T-helper 2 cell (primary cell): ENCODE measurements at regions not wholly inside any gene's neighbourhood (a gene's known extent, or its start where the extent isn't known, plus 50 kb on each side); places are given as distances from the start of the nearest gene placed in this dataset.
"Not testable (repeated sequence)": the region's sequence is repeated elsewhere in the genome, so short reads cannot be mapped to it uniquely, and the experiment has no call there.

Experiments used
- DNase-seq, 5 experiments: peaks; one replicate each; pipeline versions ENCODE4 v3.0.0 to v3.0.0-alpha.2; 2012 to 2022

DNA sequence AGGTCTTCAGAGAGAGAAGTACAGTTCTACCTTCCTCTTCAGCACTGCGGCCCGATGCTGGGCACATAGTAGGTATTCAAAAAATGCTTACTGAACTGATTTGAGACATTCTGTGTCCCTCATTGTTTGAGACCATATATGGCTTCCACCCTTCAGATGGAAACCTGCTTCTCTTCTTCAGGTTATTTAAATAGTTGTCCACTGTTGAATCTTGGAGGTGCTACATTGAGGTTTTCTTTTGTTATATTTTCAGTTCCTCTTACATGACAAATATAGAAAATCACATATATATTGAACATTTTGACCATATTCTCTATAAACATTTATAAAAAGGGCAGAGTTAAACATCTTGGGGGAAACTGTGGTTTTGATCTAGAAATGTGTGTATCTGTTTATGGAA is 200.2 kb upstream of the LRRC3B start:
- no peak for DNase-seq

DNA sequence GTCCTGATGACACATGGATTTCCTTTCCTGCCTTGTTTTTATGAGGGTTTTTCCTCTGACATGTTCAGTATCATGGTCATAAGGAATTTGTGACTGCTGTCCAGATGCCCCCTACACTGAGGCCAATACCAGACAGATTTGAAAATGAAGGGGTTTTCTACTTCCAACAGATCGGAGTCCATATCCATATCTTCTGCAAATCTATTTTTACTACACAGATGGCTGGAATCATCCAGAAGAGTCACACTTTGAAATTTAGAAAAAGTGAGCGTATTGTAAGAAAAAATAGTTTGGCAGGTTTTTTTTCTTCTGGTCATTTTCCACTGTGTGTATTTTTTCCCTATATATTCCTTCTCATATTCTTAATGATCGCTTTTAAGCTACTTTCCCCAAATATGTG is 197.5 kb upstream of the LRRC3B start:
- no peak for DNase-seq

DNA sequence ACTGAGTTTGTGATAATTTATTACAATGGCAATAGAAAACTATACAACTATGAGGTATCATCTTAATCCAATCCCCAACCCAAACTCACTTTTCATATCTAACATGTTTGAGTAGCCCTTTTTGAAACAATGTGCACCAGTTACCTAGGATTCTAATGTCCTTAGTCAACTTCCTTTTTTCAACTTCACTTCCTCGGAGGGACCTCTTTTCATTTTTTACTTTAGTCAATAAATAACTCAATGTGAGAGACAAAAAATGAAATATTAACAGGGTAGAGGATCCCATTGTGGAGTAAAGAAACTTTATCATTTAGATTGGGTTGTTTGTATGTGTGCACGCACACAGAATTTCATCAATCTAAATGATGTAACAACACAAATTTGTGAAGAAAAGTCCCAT is 193.6 kb upstream of the LRRC3B start:
- no peak for DNase-seq

DNA sequence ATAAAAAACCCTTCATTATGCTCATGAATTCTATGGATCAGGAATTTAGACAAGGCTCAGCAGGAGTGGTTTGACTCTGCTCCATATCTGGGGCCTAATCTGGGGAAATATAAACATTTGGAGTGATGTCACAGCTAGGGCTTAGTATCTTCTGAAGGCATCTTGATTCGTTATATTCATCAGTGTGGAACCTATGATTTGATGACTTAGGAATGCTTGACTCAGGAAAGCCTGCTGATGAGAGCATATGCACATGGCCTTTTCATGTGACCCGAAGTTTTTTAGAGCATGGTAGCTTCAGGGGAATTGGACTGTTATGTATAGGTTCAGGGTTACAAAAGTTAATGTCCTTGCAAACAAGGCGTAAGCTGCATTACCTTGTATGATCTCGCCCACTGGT is 184.9 kb upstream of the LRRC3B start:
- no peak for DNase-seq

DNA sequence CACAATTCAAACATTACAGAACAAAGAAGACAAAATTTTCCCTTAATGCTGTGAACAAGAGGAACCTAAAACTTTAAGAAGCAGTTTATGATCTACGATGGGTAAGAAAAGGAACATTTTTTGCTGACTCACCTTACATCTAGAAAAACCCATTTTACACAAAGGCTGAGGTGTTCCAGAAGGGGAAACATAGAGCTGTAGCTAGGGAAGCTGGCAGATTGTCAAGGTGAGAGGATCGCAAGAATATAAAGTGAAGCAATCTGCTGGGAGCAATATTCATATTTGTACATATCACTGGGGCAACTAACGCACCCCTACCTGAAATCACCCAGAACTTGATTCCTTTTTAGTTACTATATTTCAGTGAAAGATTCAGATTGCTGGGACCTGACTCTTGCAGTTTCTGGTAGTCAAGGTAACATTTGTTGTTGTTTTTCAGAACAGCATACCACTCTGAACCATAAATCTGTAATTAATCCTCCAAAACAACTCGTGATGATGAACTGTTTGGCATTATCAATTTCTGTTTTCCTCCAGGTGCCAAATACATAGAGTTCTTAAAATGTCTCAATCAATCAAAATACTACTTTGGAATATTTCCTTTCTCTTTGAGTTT is 184.1 kb upstream of the LRRC3B start:
- DNase-seq = no peak

DNA sequence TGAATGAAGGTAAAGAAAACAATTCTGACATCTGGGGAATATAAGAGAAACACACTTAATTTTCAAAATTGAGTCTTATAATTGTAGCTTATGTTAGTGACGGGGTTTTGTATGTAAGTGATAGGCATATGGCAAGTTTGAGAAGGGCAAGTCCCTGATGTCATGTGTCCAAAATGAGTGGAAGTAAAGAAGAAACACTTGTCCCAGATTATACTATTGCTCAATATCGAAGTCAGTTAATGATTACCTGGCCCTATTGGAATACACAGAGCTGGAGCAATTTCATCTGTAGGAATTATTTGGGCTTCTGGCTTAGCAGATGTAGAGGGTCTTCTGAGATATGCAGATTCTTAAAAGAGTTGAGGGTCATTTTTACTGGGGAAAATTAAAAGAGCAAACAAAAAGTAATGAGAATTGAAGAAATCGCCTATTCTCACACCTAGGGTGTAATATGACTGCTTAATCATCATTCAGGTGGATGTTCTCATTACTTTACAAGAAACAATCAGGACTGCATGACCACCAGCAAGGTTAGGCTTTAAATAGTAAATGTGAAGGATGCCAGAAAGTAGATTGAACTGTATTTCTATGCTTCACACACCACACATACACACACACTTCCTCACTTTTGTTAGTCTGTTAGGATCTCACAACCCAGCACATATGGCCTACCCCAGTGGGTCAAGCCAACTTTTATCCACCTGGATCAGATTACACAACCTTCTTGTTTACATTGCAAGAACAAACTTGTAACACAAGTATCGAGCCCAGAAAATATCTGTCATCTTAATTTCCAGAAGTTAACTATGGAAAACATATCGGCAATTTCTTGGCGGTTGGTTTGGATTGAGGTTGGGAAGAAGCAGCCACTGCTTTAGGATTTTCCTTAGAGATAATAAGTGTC is 183.3 kb upstream of the LRRC3B start:
- DNase-seq = no peak

DNA sequence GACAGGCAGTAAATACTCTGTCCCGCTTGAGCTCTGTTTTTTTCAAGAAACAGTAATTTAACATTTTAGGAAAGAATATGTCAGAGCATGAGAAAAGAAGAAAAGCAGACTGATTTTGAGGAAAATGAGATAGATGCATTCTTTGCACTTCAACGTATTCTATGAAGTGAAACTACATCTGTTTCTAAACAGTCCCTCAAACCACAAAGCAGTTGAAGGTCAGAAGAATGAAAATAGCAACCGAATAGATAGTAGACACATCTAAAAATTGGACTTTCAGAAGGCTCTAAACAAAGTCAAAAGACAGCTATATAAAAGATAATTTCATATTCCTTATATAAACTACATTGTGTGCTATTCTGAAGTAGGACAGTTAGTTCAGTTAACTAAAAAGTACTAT is 172.6 kb upstream of the LRRC3B start:
- DNase-seq = no peak

DNA sequence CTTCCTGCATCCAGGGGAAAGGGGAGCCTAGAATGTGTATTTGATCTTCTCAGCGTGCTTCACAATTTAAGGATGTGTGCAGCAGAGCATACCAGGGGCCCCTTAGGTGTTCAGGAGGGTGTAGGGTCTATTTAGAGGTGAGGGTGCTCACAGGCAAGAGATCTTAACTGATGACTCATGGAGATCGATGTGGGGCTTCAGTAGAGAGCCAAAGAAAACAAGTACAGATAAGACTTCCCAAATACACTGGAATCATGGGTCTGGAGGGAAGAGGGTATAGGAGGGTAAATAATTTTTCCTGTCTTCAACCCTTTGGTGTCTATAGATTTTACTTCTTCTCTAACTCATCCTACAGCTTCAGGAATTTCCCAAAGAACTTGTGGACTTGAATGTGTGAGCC is 170.2 kb upstream of the LRRC3B start:
- no peak for DNase-seq

DNA sequence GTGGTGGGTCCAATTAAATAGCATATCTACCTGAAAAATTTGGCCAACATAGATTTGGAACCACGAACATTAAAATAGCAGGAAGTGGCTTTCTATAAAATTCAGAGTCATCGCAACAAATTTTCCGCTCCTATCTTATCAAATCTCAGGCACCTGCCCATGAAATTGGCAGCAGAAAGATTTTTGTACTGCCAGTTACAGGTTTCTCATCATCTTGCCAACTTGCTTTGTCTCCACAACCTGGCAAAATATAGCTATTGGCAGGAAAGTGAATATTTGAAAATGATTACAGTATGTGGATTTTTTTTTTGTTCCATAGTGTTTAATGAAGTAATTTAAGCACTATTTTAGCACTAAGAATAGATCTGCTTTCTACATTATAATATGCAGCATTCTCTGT is 161.6 kb upstream of the LRRC3B start:
- DNase-seq = no peak

DNA sequence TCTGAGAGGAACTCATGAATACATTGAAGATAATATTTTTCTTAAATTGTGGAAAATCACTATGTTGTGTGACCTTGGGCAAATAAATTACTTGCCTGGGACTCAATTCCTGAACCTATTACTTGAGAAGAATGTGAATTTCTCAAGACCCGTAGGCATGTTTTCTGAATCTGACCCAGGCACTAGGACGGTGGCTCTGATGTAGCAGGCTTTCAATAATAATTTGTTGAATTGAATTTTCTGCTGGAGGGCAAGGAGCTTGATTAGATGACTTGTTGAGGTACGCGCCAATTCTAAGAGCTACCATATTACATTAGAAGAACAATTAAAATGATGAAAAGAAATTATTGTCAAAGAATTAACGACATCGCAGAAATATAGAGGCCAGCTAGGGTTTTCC is 150.2 kb upstream of the LRRC3B start:
- no peak for DNase-seq

DNA sequence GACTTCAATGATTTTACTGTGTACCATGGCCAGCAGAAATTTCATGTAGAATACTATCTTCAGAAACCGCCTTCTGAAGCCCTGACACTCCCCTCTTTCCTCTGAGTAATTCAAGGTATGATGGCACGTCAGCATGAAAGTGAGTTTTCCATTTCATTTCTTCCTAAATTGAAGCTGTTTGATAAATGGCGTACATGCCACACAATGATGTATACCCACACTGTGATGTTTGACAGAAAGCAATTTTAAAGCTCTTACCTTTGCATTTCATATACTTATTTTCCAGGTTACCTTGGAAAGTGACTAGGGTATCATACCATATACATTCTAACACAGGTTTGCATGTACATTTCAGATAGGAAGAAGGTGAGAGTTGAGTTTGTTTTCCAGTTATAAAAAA is 147.9 kb upstream of the LRRC3B start:
- DNase-seq = no peak

DNA sequence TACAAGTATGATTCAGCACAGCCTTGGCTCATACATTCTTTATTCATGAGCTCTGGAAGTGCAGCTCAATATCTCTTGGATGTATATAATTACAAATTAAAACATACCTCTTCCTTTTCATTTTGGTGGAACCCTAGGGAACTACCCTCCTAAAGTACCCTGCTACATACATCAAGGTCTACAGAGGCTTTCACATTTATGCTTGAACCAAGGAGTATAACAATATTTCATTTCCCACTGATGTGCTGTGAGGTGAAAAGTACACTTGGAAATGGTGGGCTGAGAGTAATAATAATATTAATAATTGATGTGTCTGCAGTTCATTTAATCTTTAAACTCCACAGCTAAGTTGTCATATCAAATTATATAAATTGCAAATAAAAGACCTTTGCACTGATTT is 142.2 kb upstream of the LRRC3B start:
- no peak for DNase-seq

DNA sequence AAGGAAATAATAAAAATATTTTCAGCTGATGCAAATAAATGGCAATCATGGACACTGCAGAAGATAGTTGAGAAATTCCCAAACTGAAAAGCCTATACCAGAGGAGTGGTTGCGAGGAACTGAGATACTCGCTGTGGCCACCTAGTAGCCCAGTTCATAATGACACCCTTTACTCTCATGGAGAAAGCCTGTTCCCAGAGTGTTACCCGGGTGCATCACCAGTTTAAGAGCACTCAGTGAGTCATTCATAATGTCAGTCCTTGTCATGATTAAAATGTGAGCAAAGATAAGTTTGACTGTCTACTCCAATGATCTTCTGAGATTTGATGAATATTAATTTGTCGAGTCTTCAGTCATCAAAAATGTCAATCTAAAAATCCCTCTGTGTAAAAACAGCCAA is 138.4 kb upstream of the LRRC3B start:
- no peak for DNase-seq

DNA sequence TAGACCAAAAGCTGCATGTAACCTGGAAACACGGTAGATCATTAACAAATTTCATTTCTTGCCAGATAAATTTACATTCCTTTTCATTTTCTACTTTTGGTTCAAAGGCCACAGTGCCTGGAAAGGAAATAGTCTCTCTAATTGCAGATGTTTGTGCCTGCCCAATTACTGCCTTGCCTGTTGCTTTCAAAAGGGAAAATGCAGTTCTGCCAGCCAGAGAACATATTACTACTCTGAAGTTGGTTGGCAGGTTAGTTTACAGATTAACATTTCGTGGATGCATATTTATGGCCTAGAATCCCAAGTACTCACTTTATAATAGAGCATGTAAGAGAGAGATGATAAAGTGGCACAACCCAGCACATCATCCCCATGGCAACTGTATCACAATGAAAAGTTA is 124.3 kb upstream of the LRRC3B start:
- DNase-seq = no peak

DNA sequence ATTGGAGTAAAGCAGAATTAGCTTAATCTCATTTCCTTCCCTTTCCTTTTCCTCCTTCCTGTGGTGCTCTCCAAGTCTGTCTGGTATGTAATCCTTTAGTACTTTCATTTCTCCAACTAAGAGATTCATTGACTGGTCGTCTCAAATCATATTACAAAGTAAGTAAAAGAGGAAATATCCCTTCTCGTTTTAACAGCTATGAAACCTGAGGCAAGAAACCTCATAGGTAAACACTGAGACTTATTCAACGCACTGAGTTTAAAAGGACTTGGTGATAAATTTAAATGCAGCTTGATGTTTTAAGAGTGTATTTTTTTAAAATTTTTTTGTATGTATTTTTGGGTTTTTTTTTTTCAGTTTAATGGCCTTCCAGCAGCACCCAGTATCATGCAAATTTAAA is 117.2 kb upstream of the LRRC3B start:
- no peak for DNase-seq

DNA sequence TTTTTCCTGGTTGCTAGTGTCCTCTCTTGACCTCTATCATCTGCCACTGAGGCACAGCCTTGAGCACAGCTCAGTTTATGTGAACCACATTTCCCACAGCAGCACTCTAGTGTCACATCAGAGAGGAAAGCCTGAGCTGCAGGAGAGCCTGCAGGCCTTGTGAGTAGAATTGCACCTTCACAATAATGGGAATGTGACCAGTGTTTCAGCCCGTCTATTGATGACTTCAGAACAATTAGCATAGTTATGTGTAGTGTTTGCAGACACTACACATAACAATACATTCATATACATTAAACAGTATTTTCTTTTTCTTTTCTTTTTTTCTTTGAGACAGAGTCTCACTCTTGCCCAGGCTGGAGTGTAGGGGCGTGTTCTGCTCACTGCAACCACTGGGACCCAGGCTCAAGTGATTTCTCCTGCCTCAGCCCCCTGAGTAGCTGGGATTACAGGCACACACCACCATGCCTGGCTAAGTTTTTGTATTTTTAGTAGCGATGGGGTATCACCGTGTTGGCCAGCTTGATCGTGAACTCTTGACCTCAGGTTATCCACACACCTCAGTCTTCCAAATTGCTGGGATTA is 108.0 kb upstream of the LRRC3B start:
- DNase-seq = not testable (repeated sequence)

DNA sequence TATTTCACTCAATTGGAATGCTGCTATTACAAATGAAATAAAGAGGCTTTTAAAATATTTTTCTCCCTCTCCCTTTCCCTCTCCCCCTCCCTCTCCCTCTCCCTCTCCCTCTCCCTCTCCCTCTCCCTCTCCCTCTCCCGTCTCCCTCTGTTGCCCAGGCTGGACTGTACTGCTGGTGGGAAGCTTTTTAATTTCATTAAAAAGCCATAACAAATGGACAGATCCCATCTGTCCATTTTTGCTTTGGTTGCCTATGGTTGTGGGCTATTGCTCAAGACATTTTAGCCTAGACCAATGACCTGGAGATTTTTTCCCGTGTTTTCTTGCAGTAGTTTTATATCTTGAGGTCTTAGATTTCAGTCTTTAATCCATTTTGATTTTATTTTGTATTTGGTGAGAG is 107.2 kb upstream of the LRRC3B start:
- no peak for DNase-seq

DNA sequence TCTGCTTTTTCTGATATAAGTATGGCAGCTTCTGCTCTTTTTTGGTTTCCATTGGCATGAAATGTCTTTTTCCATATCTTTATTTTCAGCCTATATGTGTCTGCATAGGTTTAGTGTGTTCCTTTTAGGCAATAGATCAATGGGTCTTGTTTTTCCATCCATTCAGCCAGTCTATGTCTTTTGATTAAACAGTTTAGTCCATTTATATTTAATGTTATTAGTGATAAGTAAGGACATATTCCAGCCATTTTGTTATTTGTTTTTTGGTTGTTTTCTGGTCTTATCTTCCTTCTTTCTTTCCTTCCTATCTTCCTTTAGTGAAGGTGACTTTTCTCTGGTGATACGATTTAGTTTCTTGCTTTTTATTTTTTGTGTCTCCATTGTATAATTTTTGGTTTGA is 101.3 kb upstream of the LRRC3B start:
- no peak for DNase-seq

DNA sequence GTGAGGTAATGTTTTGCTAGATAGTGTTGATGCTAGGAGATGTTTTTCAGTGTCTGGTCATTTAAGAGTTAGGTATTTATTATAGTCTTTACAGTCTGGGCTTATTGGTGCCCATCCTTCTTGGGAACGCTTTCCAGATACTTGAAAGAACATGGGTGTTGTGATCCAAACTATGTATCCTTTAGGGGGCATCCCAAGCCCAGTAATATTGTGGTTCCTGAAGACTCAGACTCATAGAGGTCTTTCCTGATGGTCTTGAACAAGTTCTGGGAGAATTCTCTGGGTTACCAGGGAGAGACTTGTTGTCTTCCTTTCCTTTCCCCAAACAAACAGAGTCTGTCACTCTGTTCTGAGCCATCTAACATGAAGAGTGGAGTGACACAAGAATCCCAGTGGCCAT is 99.7 kb upstream of the LRRC3B start:
- no peak for DNase-seq

DNA sequence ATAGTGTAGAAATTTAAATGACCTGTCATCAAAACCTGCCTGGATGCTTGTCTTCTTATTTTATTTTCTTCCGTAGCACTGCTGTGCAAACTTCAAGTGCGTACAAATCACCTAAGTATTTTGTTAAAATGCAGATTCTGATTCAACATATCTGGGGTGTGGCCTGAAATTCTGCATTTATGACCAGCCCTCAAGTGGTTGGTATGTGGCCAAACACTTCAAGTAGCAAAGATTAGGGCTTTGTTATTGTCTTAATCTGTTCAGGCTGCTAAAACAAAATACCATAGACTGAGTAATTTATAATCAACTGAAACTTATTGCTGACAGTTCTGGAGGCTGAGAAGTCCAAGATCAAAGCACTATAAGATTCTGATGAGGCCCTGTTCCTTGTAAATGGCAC is 97.6 kb upstream of the LRRC3B start:
- no peak for DNase-seq

DNA sequence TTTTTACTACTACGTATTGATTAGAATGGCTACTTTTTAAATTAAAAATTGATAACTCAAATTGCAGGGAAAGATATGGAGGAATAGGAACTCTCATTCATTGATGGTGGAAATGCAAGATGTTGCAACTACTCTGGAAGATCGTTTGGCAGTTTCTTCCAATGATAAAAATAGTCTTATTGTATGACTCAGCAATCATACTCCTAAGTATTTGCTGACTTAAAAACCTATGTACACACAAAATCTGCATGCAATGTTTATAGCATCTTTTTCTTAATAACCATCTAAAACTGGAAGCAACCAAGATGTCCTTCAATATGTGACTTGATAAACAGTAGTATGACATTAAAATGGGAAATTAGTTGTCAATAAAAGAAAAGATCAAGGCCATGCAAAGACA is 87.4 kb upstream of the LRRC3B start:
- no peak for DNase-seq

DNA sequence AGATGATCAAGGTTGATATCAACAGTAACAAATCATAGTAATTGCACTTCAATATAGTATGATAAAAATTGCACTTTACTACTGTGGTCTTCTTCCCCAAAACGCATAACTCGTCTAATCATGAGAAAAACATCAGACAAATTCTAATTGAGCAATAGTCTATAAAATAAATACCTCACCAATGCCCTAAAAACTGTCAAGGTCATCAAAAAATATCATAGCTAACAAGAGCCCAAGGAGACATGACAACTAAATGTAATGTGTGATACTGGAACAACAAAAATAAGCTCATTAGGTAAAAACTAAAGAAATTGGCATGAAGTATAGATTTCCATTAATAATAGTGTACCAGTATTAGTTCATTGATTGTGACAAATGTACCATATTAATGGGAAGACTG is 85.6 kb upstream of the LRRC3B start:
- DNase-seq = no peak

DNA sequence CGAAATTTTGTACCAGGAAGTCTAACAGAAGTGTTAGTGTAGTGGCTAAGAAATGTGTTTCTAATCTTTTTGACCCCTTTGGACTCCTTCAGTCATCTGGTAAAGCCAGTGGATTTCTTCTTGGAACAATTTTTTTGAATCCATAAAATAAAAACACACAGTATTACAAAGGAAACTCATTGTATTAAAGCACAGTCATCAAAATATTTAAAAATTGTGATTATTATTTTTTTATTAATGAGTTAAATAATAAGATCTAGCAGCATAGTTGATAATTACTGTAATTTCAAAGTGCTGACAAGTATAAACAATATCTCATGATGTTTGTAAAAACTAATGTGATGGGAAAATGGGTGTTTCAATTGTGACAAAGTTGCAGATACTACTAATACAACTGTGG is 72.2 kb upstream of the LRRC3B start:
- DNase-seq = no peak

DNA sequence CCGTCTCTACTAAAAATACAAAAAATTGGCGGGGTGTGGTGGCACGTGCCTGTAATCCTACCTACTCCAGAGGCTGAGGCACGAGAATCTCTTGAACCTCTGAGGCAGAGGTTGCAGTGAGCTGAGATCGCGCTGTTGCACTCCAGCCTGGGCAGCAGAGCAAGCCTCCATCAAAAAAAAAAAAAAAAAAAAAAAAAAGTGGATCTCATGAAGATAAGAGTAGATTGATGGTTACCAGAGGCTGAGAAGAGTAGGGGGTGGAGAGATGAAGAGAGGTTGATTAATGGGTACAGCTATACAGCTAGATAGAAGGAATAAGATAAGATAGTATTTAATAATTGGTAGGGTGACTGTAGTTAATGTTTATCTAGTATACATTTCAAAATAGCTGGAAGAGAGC is 65.9 kb upstream of the LRRC3B start:
- no peak for DNase-seq
